SJSA1 (cell line): ENCODE measurements at regions not wholly inside any gene's neighbourhood (a gene's known extent, or its start where the extent isn't known, plus 50 kb on each side); places are given as distances from the start of the nearest gene placed in this dataset.

ENCODE experiments used
- DNase-seq, 2 experiments: peaks; one replicate each; pipeline ENCODE4 v3.0.0-alpha.2; 2015 to 2020; ENCODE audit warnings: low spot score in 2 of 2, low read depth in 1 of 2
- H3K27ac ChIP-seq: fragments of 250-450 bp; sonication (Bioruptor Pico); 2 replicates; pipeline ENCODE4 v1.5.1; 2020; ENCODE audit warnings: mild to moderate bottlenecking, moderate library complexity
- H3K27me3 ChIP-seq: fragments of 250-450 bp; sonication (Bioruptor Pico); replicated peaks from 2 replicates; pipeline ENCODE4 v1.5.1; 2020; ENCODE audit warnings: mild to moderate bottlenecking, moderate library complexity
- H3K36me3 ChIP-seq: fragments of 250-450 bp; sonication (Bioruptor Pico); 2 replicates; pipeline ENCODE4 v1.5.1; 2020; ENCODE audit warnings: mild to moderate bottlenecking
- H3K4me1 ChIP-seq: fragments of 250-450 bp; sonication (Bioruptor Pico); replicated peaks from 2 replicates; pipeline ENCODE4 v1.6.1; 2021; ENCODE audit warnings: mild to moderate bottlenecking
- H3K4me3 ChIP-seq: fragments of 250-450 bp; sonication (Bioruptor Pico); 2 replicates; pipeline ENCODE4 v1.5.1; 2020; ENCODE audit warnings: mild to moderate bottlenecking
- H3K9me3 ChIP-seq: fragments of 250-450 bp; sonication (Bioruptor Pico); replicated peaks from 2 replicates; pipeline ENCODE4 v1.5.1; 2020; ENCODE audit warnings: mild to moderate bottlenecking

- Histone ChIP-seq H3K27me3 (no peaks in the 10 kb centered on the region), H3K36me3 (no peaks in the 10 kb centered on the region), H3K4me3 (no peak overlapping the region), H3K4me1 (no peaks in the 10 kb centered on the region), H3K27ac (no peak overlapping the region), H3K9me3 (no peaks in the 10 kb centered on the region)
- DNase-seq: no peak
These were observed 114.8 kb downstream of the RDH14 start for GRCh38 chr2:18445433-18446320.

GRCh38 chr2:18444806-18445205, 115.6 kb downstream of the RDH14 start:
- no peaks in the 10 kb centered on the region for H3K9me3 ChIP-seq
- no peaks in the 10 kb centered on the region for H3K4me1 ChIP-seq
- no peak for DNase-seq
- no peaks in the 10 kb centered on the region for H3K27me3 ChIP-seq
- no peaks in the 10 kb centered on the region for H3K36me3 ChIP-seq
- no peak overlapping the region for H3K27ac ChIP-seq
- no peak overlapping the region for H3K4me3 ChIP-seq

- peaks cover 4% of the 10 kb centered on the region for H3K4me1 ChIP-seq
- H3K4me3 ChIP-seq: no peak overlapping the region
- no peak overlapping the region for H3K27ac ChIP-seq
- no peaks in the 10 kb centered on the region for H3K9me3 ChIP-seq
- H3K36me3 ChIP-seq: no peaks in the 10 kb centered on the region
- DNase-seq: no peak
- no peaks in the 10 kb centered on the region for H3K27me3 ChIP-seq
These were observed 118.9 kb downstream of the RDH14 start for GRCh38 chr2:18441583-18441982.

- DNase-seq: no peak
- H3K4me3 ChIP-seq: no peak overlapping the region
- H3K27me3 ChIP-seq: no peaks in the 10 kb centered on the region
- H3K9me3 ChIP-seq: no peaks in the 10 kb centered on the region
- no peak overlapping the region for H3K27ac ChIP-seq
- H3K4me1 ChIP-seq: peaks cover 8% of the 10 kb centered on the region
- H3K36me3 ChIP-seq: no peaks in the 10 kb centered on the region
These were observed 119.7 kb downstream of the RDH14 start for GRCh38 chr2:18440777-18441176.

GRCh38 chr2:18440141-18440661, 120.3 kb downstream of the RDH14 start:
- Histone ChIP-seq H3K4me3 (no peak overlapping the region), H3K4me1 (peaks cover 8% of the 10 kb centered on the region), H3K27me3 (no peaks in the 10 kb centered on the region), H3K9me3 (no peaks in the 10 kb centered on the region), H3K27ac (no peak overlapping the region), H3K36me3 (no peaks in the 10 kb centered on the region)
- DNase-seq: no peak

- Histone ChIP-seq H3K36me3 (no peaks in the 10 kb centered on the region), H3K27me3 (no peaks in the 10 kb centered on the region), H3K4me1 (peaks cover 8% of the 10 kb centered on the region), H3K27ac (no peak overlapping the region), H3K9me3 (no peaks in the 10 kb centered on the region), H3K4me3 (no peak overlapping the region)
- DNase-seq: no peak
These were observed 120.7 kb downstream of the RDH14 start for GRCh38 chr2:18439716-18440115.

- Histone ChIP-seq H3K4me1 (peaks cover 8% of the 10 kb centered on the region), H3K36me3 (no peaks in the 10 kb centered on the region), H3K27me3 (no peaks in the 10 kb centered on the region), H3K27ac (no peak overlapping the region), H3K9me3 (no peaks in the 10 kb centered on the region), H3K4me3 (no peak overlapping the region)
- no peak for DNase-seq
These were observed 122.5 kb downstream of the RDH14 start for GRCh38 chr2:18437909-18438308.

- H3K36me3 ChIP-seq: no peaks in the 10 kb centered on the region
- no peak for DNase-seq
- H3K27me3 ChIP-seq: no peaks in the 10 kb centered on the region
- H3K4me1 ChIP-seq: peaks cover 8% of the 10 kb centered on the region
- no peak overlapping the region for H3K27ac ChIP-seq
- no peaks in the 10 kb centered on the region for H3K9me3 ChIP-seq
- no peak overlapping the region for H3K4me3 ChIP-seq
These were observed 123.9 kb downstream of the RDH14 start for GRCh38 chr2:18436503-18437005.

GRCh38 chr2:18435426-18436037, 124.9 kb downstream of the RDH14 start:
- Histone ChIP-seq H3K4me1 (peaks cover 8% of the 10 kb centered on the region), H3K4me3 (no peak overlapping the region), H3K36me3 (no peaks in the 10 kb centered on the region), H3K9me3 (no peaks in the 10 kb centered on the region), H3K27me3 (no peaks in the 10 kb centered on the region), H3K27ac (no peak overlapping the region)
- DNase-seq: peak in 1 of 2 experiments; percentile 72

GRCh38 chr2:18433872-18434271, 126.6 kb downstream of the RDH14 start:
- H3K27me3 ChIP-seq: no peaks in the 10 kb centered on the region
- H3K9me3 ChIP-seq: no peaks in the 10 kb centered on the region
- peaks cover 8% of the 10 kb centered on the region for H3K4me1 ChIP-seq
- no peak overlapping the region for H3K4me3 ChIP-seq
- H3K27ac ChIP-seq: no peak overlapping the region
- DNase-seq: no peak
- H3K36me3 ChIP-seq: no peaks in the 10 kb centered on the region

GRCh38 chr2:18432999-18433398, 127.5 kb downstream of the RDH14 start:
- no peak for DNase-seq
- H3K27ac ChIP-seq: no peak overlapping the region
- H3K27me3 ChIP-seq: no peaks in the 10 kb centered on the region
- H3K4me1 ChIP-seq: peaks cover 8% of the 10 kb centered on the region
- no peak overlapping the region for H3K4me3 ChIP-seq
- no peaks in the 10 kb centered on the region for H3K36me3 ChIP-seq
- H3K9me3 ChIP-seq: no peaks in the 10 kb centered on the region; the same call in 1 of the 2 replicates

GRCh38 chr2:18430996-18431748, 129.3 kb downstream of the RDH14 start:
- no peaks in the 10 kb centered on the region for H3K36me3 ChIP-seq
- no peaks in the 10 kb centered on the region for H3K27me3 ChIP-seq
- H3K9me3 ChIP-seq: no peaks in the 10 kb centered on the region; the same call in 1 of the 2 replicates
- no peak overlapping the region for H3K4me3 ChIP-seq
- H3K4me1 ChIP-seq: peaks cover under 1% of the 10 kb centered on the region
- no peak for DNase-seq
- no peak overlapping the region for H3K27ac ChIP-seq

GRCh38 chr2:18428516-18428915, 131.9 kb downstream of the RDH14 start:
- H3K27me3 ChIP-seq: no peaks in the 10 kb centered on the region
- H3K4me3 ChIP-seq: no peak overlapping the region
- no peaks in the 10 kb centered on the region for H3K36me3 ChIP-seq
- no peaks in the 10 kb centered on the region for H3K4me1 ChIP-seq
- DNase-seq: no peak
- no peaks in the 10 kb centered on the region; the same call in 1 of the 2 replicates for H3K9me3 ChIP-seq
- no peak overlapping the region for H3K27ac ChIP-seq
